ENCODE measurements at regions not wholly inside any gene's neighbourhood (a gene's known extent, or its start where the extent isn't known, plus 50 kb on each side); places are given as distances from the start of the nearest gene placed in this dataset.
A peak's percentile ranks its signal among the peaks of the same experiment; 100 is the strongest.
"Not testable (repeated sequence)": the region's sequence is repeated elsewhere in the genome, so short reads cannot be mapped to it uniquely, and the experiment has no call there.

GRCh38 chr21:10418250-10419048 lies 102.9 kb upstream of the TPTE start:
- H3K4me3 ChIP-seq; H3K27ac ChIP-seq; DNase-seq; H3K27me3 ChIP-seq; H3K36me3 ChIP-seq (replicated peaks in 1 of 2; ENCODE audit: insufficient read depth in 1 of 2, low read depth in 2 of 2); H3K9me3 ChIP-seq; intact Hi-C loops (cut with DNase I); H3K4me1 ChIP-seq; ATAC-seq: not testable (repeated sequence)
- 34 to 37% methylated on average over 4 of the region's 4 CpGs for whole genome bisulfite sequencing, 2 donors
- TF ChIP-seq, protein P1, sequence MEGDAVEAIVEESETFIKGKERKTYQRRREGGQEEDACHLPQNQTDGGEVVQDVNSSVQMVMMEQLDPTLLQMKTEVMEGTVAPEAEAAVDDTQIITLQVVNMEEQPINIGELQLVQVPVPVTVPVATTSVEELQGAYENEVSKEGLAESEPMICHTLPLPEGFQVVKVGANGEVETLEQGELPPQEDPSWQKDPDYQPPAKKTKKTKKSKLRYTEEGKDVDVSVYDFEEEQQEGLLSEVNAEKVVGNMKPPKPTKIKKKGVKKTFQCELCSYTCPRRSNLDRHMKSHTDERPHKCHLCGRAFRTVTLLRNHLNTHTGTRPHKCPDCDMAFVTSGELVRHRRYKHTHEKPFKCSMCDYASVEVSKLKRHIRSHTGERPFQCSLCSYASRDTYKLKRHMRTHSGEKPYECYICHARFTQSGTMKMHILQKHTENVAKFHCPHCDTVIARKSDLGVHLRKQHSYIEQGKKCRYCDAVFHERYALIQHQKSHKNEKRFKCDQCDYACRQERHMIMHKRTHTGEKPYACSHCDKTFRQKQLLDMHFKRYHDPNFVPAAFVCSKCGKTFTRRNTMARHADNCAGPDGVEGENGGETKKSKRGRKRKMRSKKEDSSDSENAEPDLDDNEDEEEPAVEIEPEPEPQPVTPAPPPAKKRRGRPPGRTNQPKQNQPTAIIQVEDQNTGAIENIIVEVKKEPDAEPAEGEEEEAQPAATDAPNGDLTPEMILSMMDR (IDR thresholded peaks at IDR 0.05): peak in 1 of 7 experiments; percentile 7

DNA sequence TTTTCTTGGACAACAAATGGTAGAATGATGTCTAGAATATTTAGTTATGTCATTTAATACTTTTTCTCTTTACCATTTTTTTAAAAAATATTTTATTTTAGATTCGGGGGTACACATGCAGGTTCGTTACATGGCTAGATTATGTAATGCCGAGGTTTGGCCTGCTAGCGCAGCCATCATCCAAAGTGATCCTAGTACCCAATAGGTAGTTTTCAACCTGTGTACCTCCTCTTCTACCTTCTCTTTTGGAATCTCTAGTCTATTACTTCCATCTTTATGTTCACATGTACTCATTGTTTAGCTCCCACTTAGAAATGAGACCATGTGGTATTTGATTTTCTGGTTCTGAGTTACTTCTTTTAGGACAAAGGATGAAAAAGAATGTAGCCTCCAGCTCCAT lies 100.2 kb upstream of the TPTE start:
- H3K27me3 ChIP-seq; ATAC-seq; H3K27ac ChIP-seq; intact Hi-C loops (cut with DNase I); H3K4me3 ChIP-seq; DNase-seq; H3K36me3 ChIP-seq (replicated peaks in 1 of 2; ENCODE audit: insufficient read depth in 1 of 2, low read depth in 2 of 2); H3K9me3 ChIP-seq; H3K4me1 ChIP-seq: not testable (repeated sequence)
- 44 to 53% methylated on average over 4 of the region's 4 CpGs for WGBS, 2 donors

DNA sequence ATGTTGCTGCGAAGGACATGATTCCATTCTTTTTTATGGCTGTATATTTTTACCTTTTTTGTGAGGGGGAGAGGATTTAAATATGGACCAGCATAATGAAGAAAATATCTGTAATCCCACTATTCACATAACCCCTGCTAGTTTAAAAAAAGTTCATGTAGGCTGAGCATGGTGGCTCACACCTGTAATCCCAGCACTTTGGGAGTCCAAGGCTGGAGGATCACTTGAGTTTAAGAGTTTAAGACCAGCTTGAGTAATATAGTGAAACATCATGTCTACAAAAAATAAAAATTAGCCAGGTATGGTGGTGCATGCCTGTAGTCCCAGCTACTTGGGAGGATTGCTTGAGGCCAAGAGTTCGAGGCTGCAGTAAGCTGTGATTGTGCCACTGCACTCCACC lies 99.8 kb upstream of the TPTE start:
- H3K9me3 ChIP-seq; intact Hi-C loops (cut with DNase I): not testable (repeated sequence)
- WGBS, 2 donors: 24 to 34% methylated on average over 2 of the region's 2 CpGs

DNA sequence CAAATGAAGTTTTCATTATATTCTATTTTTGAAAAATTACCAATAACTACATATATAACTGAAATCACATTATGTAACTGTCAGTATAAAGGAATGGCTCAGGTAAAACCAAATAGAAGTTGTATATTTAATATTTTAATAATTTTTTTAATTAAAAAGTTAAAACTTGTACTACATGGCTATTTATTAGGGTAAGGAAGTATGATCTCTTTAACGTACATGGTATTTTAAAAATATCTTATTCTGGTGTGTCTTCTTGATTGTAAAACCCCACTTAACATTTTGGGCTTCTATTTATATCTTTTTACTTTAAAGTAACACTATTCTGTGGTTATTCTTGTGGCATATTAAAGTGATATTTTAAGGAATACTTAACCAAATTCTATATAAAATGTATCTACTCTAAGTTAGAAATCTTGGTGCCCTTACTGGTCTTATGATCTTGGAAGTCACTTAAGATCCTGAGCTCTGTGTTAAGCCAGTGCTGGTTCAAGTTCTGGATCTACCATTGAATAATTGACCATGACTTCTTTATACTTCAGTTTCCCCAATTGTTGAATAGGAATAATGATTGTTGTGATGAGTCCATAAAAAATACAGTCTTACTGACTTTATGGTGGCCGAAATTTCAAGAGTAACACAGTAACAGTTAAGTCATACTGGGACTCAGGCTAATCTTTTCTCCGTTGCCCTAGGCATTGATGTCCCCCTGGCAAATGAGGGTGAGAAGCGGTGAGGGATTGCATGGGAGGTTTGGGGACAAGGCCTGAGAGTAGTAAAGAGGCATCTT lies 97.1 kb upstream of the TPTE start:
- DNase-seq; H3K4me1 ChIP-seq; ATAC-seq; H3K9me3 ChIP-seq; H3K27ac ChIP-seq; intact Hi-C loops (cut with DNase I); H3K4me3 ChIP-seq; H3K36me3 ChIP-seq (replicated peaks in 1 of 2; ENCODE audit: insufficient read depth in 1 of 2, low read depth in 2 of 2); H3K27me3 ChIP-seq: not testable (repeated sequence)
- 34 to 46% methylated on average over 4 of the region's 4 CpGs for WGBS, 2 donors

More for the DNA sequence above, 99.8 kb upstream of the TPTE start:
- not testable (repeated sequence) for H3K4me1 ChIP-seq; H3K4me3 ChIP-seq; ATAC-seq; H3K27ac ChIP-seq; DNase-seq; H3K36me3 ChIP-seq (replicated peaks in 1 of 2; ENCODE audit: insufficient read depth in 1 of 2, low read depth in 2 of 2); H3K27me3 ChIP-seq

- H3K27me3 ChIP-seq; ATAC-seq; H3K27ac ChIP-seq; H3K4me3 ChIP-seq; H3K9me3 ChIP-seq; H3K4me1 ChIP-seq; H3K36me3 ChIP-seq (replicated peaks in 1 of 2; ENCODE audit: insufficient read depth in 1 of 2, low read depth in 2 of 2); intact Hi-C loops (cut with DNase I); DNase-seq: not testable (repeated sequence)
- WGBS, 2 donors: 48% methylated on average over 2 of the region's 2 CpGs
Observed at GRCh38 chr21:10424887-10425145, 96.6 kb upstream of the TPTE start.

GRCh38 chr21:10425856-10426255 lies 95.5 kb upstream of the TPTE start:
- 48 to 58% methylated on average over 3 of the region's 3 CpGs for WGBS, 2 donors
- no peaks in the 10 kb centered on the region for H3K4me1 ChIP-seq
- H3K4me3 ChIP-seq: no peak overlapping the region
- H3K9me3 ChIP-seq: no peaks in the 10 kb centered on the region
- DNase-seq: no peak
- intact Hi-C loops (cut with DNase I): no loop called here
- ATAC-seq: no peak
- no peaks in the 10 kb centered on the region for H3K36me3 ChIP-seq (replicated peaks in 1 of 2; ENCODE audit: insufficient read depth in 1 of 2, low read depth in 2 of 2)
- H3K27me3 ChIP-seq: no peaks in the 10 kb centered on the region
- H3K27ac ChIP-seq: no peak overlapping the region
- TF ChIP-seq, protein P1 (IDR thresholded peaks at IDR 0.05): no peak
- TF ChIP-seq POLR2A (IDR thresholded peaks at IDR 0.05): no peak

GRCh38 chr21:10426812-10427211 lies 94.6 kb upstream of the TPTE start:
- ATAC-seq; intact Hi-C loops (cut with DNase I); H3K36me3 ChIP-seq (replicated peaks in 1 of 2; ENCODE audit: insufficient read depth in 1 of 2, low read depth in 2 of 2); DNase-seq; H3K9me3 ChIP-seq; H3K27ac ChIP-seq; H3K27me3 ChIP-seq; H3K4me1 ChIP-seq; H3K4me3 ChIP-seq: not testable (repeated sequence)
- WGBS, 2 donors: 23% methylated on average over 1 of the region's 2 CpGs; no CpG with 5 or more reads in 1 of the 2 donors

GRCh38 chr21:10427277-10427676 lies 94.1 kb upstream of the TPTE start:
- H3K4me1 ChIP-seq; ATAC-seq; H3K27me3 ChIP-seq; H3K36me3 ChIP-seq (replicated peaks in 1 of 2; ENCODE audit: insufficient read depth in 1 of 2, low read depth in 2 of 2); H3K9me3 ChIP-seq; DNase-seq; H3K4me3 ChIP-seq; H3K27ac ChIP-seq; intact Hi-C loops (cut with DNase I): not testable (repeated sequence)
- WGBS, 2 donors: 36 to 43% methylated on average over 6 of the region's 6 CpGs

GRCh38 chr21:10428981-10429534 lies 92.3 kb upstream of the TPTE start:
- H3K36me3 ChIP-seq (replicated peaks in 1 of 2; ENCODE audit: insufficient read depth in 1 of 2, low read depth in 2 of 2); H3K4me3 ChIP-seq; H3K4me1 ChIP-seq; H3K27me3 ChIP-seq; DNase-seq; ATAC-seq; H3K9me3 ChIP-seq; intact Hi-C loops (cut with DNase I); H3K27ac ChIP-seq: not testable (repeated sequence)
- WGBS, 2 donors: 5 to 13% methylated on average over 1 of the region's 1 CpG

All from body of pancreas (tissue), 4 donors.